Suprapubic skin (tissue), 3 donors: ENCODE measurements at regions not wholly inside any gene's neighbourhood (a gene's known extent, or its start where the extent isn't known, plus 50 kb on each side); places are given as distances from the start of the nearest gene placed in this dataset.

Source experiments
- EP300 ChIP-seq: sonication (generic); formaldehyde crosslinking; IDR thresholded peaks from one replicate; pipeline ENCODE4 v1.6.1; 2017; ENCODE audit warnings: antibody characterized with exemption
- TF ChIP-seq, protein P1 (sequence below), 2 donors: fragments of 200-600 bp in 1 of 2; fragments of 450-650 bp in 1 of 2; sonication (generic) in 1 of 2; IDR thresholded peaks; one replicate each; pipeline ENCODE4 v1.5.1; 2016 to 2019; ENCODE audit warnings: antibody characterized with exemption in 2 of 2, mild to moderate bottlenecking in 1 of 2, moderate library complexity in 1 of 2

DNA sequence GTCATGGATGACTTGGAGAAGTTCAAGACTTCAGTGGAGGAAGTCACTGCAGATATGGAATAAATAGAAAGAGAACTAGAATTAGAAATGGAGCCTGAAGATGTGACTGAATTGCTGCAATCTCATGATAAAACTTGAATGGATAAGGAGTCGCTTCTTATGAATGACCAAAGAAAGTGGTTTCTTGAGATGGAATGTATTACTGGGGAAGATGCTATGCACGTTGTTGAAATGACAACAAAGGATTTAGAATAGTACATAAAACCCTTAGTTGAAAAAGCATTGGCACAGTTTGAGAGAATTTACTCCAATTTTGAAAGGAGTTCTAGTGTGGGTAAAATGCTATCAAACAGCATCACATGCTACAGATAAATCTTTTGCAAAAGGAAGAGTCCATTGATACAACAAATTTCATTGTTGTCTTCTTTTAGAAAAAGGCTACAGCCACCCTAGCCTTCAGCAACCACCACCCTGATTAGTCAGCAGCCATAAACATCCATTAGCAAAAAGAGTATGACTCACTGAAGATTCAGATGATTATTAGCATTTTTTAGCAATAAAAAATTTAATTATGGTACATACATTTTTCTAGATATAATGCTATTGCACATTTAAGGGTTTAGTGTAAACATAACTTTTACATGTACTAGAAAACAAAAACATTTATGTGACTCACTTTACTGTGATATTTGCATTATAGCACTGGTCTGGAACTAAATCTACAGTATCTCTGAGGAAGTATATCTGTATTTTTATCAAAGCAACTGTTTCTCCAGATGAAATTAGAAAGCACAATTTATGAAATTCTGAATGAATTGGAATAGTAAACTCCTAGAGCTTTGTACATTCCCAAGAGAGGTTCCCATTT lies 110.5 kb upstream of the TACR1 start:
- TF ChIP-seq, protein P1, sequence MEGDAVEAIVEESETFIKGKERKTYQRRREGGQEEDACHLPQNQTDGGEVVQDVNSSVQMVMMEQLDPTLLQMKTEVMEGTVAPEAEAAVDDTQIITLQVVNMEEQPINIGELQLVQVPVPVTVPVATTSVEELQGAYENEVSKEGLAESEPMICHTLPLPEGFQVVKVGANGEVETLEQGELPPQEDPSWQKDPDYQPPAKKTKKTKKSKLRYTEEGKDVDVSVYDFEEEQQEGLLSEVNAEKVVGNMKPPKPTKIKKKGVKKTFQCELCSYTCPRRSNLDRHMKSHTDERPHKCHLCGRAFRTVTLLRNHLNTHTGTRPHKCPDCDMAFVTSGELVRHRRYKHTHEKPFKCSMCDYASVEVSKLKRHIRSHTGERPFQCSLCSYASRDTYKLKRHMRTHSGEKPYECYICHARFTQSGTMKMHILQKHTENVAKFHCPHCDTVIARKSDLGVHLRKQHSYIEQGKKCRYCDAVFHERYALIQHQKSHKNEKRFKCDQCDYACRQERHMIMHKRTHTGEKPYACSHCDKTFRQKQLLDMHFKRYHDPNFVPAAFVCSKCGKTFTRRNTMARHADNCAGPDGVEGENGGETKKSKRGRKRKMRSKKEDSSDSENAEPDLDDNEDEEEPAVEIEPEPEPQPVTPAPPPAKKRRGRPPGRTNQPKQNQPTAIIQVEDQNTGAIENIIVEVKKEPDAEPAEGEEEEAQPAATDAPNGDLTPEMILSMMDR (IDR thresholded peaks at IDR 0.05), result no peak
- no peak for TF ChIP-seq EP300
